ENCODE measurements at regions not wholly inside any gene's neighbourhood (a gene's known extent, or its start where the extent isn't known, plus 50 kb on each side); places are given as distances from the start of the nearest gene placed in this dataset.
"Not testable (repeated sequence)": the region's sequence is repeated elsewhere in the genome, so short reads cannot be mapped to it uniquely, and the experiment has no call there.

GRCh38 chr12:23222801-23223200 lies 597.8 kb downstream of the ETNK1 start:
- ChIA-PET POLR2A (no interaction called here), CTCF (no interaction called here)

- ChIA-PET CTCF (no interaction called here), POLR2A (no interaction called here)
Measured at GRCh38 chr12:23228101-23228500, 603.1 kb downstream of the ETNK1 start.

GRCh38 chr12:23230899-23231298 lies 605.9 kb downstream of the ETNK1 start:
- ChIA-PET POLR2A (no interaction called here), CTCF (no interaction called here)

- CTCF ChIA-PET: no interaction called here
- POLR2A ChIA-PET: no interaction called here
Measured at GRCh38 chr12:23236066-23236780, 611.3 kb downstream of the ETNK1 start.

GRCh38 chr12:23236811-23237210 lies 611.8 kb downstream of the ETNK1 start:
- CTCF ChIA-PET: no interaction called here
- POLR2A ChIA-PET: no interaction called here

- ChIA-PET CTCF (no interaction called here), POLR2A (no interaction called here)
Measured at GRCh38 chr12:23238190-23238589, 613.2 kb downstream of the ETNK1 start.

GRCh38 chr12:23238957-23239356 lies 614.0 kb downstream of the ETNK1 start:
- CTCF ChIA-PET: no interaction called here
- POLR2A ChIA-PET: no interaction called here

GRCh38 chr12:23245186-23245585 lies 620.2 kb downstream of the ETNK1 start:
- ChIA-PET CTCF (no interaction called here), POLR2A (no interaction called here)

GRCh38 chr12:23253191-23253590 lies 628.2 kb downstream of the ETNK1 start:
- ChIA-PET POLR2A (no interaction called here), CTCF (no interaction called here)

GRCh38 chr12:23253910-23254309 lies 628.9 kb downstream of the ETNK1 start:
- CTCF ChIA-PET: not testable (repeated sequence)

GRCh38 chr12:23259558-23259957 lies 634.6 kb downstream of the ETNK1 start:
- CTCF ChIA-PET: no interaction called here
- POLR2A ChIA-PET: no interaction called here

More at GRCh38 chr12:23253910-23254309, 628.9 kb downstream of the ETNK1 start:
- POLR2A ChIA-PET: not testable (repeated sequence)

GRCh38 chr12:23262670-23263069 lies 637.7 kb downstream of the ETNK1 start:
- CTCF ChIA-PET: no interaction called here

GRCh38 chr12:23277831-23278230 lies 652.9 kb downstream of the ETNK1 start:
- CTCF ChIA-PET: no interaction called here
- POLR2A ChIA-PET: no interaction called here

More at GRCh38 chr12:23262670-23263069, 637.7 kb downstream of the ETNK1 start:
- POLR2A ChIA-PET: no interaction called here

- CTCF ChIA-PET: no interaction called here
- POLR2A ChIA-PET: no interaction called here
Measured at GRCh38 chr12:23281295-23281694, 656.3 kb downstream of the ETNK1 start.

- CTCF ChIA-PET: no interaction called here
- POLR2A ChIA-PET: no interaction called here
Measured at GRCh38 chr12:23282701-23283100, 657.7 kb downstream of the ETNK1 start.

GRCh38 chr12:23285764-23286530 lies 661.0 kb downstream of the ETNK1 start:
- CTCF ChIA-PET, POLR2A ChIA-PET: not testable (repeated sequence)

GRCh38 chr12:23290627-23291330 lies 658.7 kb downstream of the SOX5 start:
- ChIA-PET POLR2A (no interaction called here), CTCF (no interaction called here)

- CTCF ChIA-PET: no interaction called here
- POLR2A ChIA-PET: no interaction called here
Measured at GRCh38 chr12:23303220-23303619, 646.2 kb downstream of the SOX5 start.

- POLR2A ChIA-PET: no interaction called here
- CTCF ChIA-PET: no interaction called here
Measured at GRCh38 chr12:23303821-23304220, 645.6 kb downstream of the SOX5 start.

GRCh38 chr12:23333938-23334337 lies 615.5 kb downstream of the SOX5 start:
- ChIA-PET POLR2A (no interaction called here), CTCF (no interaction called here)

- POLR2A ChIA-PET: no interaction called here
Measured at GRCh38 chr12:23335593-23335992, 613.9 kb downstream of the SOX5 start.

More at GRCh38 chr12:23335593-23335992, 613.9 kb downstream of the SOX5 start:
- CTCF ChIA-PET: no interaction called here
